NCI-H2196 (cell line): ENCODE measurements at regions not wholly inside any gene's neighbourhood (a gene's known extent, or its start where the extent isn't known, plus 50 kb on each side); places are given as distances from the start of the nearest gene placed in this dataset.
A peak's percentile ranks its signal among the peaks of the same experiment; 100 is the strongest.

ENCODE experiments used
- DNase-seq: peaks from one replicate; lab custom pipeline; 2025; ENCODE audit not compliant: unreplicated experiment; lab: John Stamatoyannopoulos, UW

DNA sequence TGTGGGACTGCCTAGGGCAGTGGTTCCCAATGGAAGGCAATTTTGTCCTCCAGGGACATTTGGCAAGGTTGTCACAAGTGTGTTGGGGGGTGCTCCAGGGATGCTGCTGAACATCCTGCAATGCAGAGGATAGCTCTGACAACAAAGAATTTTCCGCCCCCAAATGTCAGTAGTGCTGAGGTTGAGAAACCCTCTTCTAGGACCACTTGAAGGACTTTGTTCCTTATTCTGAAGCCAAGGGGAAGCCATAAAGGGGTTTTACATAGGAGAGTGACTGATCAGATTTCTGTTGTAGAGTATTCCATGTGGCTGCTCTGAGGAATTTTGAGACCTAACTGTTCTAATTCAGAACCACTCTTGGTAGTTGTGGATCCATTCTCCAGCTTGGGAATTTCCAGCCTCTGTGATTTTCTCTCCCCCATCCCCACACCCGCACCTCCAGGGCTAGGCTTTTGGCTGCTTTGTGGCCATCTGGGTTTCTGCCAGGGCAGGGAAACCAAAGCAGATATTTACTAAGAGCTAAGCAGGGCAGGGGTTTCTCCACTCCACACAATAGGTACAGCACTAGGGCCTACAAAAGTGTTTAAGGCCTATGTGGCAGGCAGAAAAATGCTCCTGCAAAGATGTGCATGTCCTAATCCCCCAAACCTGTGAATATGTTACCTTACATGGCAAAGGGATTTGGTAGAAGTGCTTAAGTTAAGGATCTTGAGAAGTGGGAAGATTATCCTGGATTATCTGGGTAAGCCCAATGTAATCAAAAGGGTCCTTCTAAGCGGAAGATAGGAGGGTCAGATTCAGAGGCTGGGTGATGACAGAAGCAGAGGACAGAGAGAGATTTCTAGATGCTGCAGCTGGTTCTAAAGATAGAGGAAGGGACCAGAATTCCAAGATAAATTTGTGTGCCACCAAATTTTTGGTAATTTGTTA lies 135.4 kb downstream of the TMEM17 start:
- DNase-seq = no peak

- DNase-seq = no peak
These were observed 136.3 kb downstream of the TMEM17 start for GRCh38 chr2:62369541-62370202.

DNA sequence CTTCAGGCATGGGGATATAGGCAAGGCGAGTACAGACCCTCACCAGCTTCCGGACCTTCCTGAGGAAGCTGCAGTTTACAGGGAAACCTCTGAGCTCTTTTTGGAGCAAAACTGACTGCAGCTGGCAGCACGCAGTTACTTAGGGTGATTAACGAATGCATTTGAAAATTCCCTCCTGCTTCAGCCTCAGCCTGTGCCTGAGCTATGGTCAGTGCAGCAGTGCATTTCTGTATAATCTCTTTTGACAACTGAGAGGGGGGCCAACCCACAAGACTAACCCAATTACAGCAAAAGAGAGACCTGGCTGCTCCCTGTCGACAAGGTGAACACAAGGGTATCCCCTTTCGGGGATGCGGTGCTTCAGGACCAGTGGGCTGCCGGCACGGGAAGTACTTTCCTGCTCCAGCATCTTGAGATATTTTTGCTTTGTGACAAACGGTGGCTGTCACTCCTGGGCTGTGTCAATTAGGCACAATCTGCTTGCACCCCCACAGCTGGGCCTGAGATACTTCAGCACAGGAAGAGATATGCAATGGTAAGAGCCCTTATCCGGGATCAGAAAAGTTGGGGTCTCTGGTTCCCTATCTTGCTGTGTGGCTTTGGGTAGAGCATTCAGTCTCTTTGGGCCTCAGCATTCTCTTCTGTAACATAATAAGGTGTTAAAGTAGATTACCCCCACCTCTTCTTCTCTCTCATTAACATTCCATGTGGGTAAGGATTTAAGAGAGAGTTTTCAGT lies 141.0 kb downstream of the TMEM17 start:
- DNase-seq = no peak

DNA sequence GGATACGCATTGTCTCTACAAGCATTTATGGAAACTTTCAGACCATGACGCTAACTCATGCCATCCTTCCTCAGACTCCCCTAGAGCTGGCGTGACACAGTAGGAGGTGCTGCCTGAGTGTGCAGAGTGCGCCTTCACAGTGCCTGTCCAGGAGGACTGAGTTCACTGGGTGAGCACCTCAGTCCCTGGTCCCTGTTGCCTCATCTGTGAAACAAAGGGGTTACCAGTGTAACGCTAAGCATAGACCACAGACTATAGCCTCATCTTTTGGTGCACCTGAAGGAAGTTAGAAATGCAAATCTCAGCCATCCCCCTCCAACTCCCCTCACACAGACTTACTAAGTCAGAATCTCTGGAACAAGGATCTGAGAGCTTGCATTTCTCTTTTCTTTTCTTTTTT lies 142.8 kb downstream of the TMEM17 start:
- no peak for DNase-seq

DNA sequence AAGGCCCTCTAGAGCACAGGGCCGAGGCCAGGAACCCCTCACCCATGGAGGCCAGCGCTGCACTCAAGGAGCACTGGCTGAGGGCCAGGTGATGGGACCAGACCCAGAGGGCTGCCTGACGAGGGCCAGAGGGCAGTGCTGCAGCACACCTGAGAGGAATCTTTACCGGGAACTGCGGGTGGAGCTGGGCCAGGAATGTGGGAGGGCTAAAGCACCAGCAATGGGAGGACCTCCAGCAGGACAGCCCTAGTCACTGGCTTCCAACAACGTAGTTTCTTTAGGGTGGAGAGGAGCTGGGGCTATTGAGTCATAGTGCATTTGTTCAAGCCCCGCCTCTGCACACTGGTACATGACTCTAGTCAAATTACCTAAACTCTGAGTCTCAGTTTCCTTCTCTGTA lies 143.4 kb downstream of the TMEM17 start:
- no peak for DNase-seq

DNA sequence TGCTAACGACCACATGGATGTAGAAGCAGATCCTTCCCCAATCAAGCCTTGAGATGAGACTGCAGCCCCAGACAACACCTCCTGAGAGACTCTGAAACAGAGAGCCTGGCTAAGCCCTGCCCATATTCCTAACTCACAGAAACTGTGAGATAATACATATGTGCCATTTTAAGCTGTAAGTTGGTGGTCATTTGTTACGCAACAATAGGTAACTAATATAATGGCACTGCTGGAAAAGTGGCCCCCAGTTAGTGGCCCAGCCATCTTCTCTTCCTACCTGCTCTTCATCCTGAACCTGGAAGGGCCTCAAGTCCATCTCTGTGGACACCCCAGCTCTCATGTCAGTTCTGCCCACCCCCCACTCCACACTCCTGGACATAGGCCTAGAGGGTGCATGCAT lies 144.0 kb downstream of the TMEM17 start:
- no peak for DNase-seq

GRCh38 chr2:62354771-62355561 lies 151.0 kb downstream of the TMEM17 start:
- no peak for DNase-seq

- DNase-seq = no peak
These were observed 154.0 kb downstream of the TMEM17 start for GRCh38 chr2:62352031-62352430.

DNA sequence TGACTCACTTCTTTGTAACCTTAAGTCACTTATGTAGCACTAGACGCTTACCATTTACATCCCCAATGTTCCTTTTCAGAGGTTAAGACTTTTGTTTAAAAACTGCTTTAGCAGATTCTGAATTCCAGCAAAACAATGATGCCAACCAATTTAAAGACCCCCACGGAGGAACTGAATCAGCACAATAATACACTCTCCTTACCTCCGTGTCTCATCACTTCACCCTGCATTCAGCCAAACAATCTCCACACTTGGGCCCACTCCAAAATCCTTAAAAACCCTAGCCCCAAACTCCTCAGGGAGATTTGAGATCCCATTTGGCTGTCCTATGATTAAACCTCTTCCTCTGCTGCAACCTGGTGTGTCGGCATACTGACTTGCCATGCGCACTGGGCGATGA lies 153.9 kb downstream of the B3GNT2 start:
- DNase-seq = no peak

GRCh38 chr2:62348700-62349099 lies 152.8 kb downstream of the B3GNT2 start:
- DNase-seq = no peak

DNA sequence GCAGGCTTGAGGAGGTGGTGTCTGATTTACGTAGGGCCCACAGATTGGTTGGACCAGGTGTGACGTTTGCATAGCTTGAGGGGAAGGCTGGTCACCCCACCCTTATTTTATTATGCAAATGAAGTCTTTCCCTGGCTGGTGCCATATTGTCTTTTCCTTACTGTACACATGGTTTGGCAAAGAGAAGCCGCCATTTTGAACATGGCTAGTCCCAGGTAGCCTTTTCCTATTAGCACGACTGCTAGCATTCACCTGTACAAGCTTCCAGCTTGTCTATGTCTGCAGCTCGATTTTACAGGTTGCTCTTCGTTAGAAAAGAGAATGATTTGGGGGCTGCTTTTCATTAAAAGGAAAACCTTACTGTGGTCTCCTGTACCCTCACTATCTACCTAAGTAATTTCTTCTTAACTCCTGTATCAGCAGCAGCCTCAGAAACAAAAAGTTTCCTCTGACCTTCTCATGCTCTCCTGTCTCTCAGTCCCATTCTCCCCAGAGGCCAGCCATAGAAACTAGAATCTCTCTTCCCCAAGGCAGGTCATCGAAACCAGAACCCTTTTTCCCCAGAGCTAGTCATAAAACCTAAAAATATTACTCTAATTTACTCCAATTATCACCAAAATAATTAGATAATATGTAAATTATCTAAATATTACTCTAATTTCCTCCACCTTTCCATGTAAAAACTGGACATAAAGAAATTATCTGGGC lies 151.8 kb downstream of the B3GNT2 start:
- no peak for DNase-seq

DNA sequence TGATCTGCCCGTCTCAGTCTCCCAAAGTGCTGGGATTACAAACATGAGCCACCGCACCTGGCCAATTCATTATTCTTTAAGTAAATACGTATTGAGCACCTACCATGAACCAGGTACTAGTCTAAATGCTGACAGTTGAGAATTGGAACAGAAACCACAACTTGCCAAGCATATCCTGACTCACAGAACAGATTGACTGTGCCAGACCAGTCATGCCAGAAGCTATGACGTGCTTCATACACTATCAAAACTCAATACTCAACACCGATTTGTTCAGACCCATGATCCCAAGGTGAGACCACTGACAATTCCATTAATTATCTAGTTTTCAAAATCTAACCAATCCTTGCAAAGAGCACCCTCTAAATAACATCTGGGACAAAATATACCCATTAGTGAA lies 148.6 kb downstream of the B3GNT2 start:
- DNase-seq = no peak

DNA sequence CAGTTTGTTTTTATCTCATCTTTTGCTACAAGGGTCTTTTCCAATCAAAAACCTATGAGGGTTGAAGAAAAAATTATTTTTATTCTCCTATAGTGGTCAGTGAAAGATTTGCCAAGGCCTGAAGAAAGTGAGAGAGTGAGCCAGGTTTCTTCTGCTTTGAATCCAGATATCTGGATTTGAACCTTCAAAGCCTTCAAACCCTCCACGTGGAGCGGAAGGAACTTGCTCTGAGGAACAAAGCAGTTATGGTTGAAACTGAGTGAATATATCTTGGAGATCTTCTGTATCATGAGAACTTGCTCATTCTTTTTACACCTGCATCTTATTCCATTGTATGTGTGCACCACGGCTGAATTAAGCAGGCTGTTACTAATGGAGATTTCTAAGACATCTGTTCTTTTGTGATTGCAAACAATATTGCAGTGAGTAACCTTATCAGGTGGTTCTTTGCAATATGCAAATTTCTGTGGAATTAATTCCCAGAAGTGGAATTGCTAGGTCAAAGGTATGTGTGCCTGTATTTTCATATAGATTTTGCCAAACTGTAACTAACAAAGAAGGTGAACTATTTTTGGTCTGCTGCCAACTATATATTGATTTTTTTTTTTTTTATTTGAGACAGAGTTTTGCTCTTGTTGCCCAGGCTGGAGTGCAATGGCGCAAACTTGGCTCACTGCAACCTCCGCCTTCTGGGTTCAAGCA lies 147.9 kb downstream of the B3GNT2 start:
- no peak for DNase-seq

- DNase-seq = no peak
These were observed 147.3 kb downstream of the B3GNT2 start for GRCh38 chr2:62343206-62343605.

GRCh38 chr2:62340994-62341484 lies 145.1 kb downstream of the B3GNT2 start:
- peak; percentile 37 for DNase-seq

GRCh38 chr2:62339837-62340236 lies 143.9 kb downstream of the B3GNT2 start:
- DNase-seq = no peak

DNA sequence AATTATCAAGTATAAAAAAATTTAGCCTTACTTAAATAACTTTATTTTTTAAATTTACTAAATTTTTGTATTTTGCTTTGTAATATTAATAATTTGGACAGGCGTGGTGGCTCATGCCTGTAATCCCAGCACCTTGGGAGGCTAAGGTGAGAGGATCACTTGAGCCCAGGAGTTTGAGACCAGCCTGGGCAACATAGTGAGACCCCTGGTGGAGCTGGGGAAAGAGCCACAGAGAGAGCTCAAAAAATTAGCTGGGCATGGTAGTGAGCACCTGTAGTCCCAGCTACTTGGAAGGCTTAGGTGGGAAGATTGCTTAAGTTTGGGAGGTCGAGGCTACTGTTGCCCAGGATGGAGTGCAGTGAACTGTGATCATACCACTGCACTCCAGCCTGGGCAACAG lies 143.5 kb downstream of the B3GNT2 start:
- DNase-seq = no peak

DNA sequence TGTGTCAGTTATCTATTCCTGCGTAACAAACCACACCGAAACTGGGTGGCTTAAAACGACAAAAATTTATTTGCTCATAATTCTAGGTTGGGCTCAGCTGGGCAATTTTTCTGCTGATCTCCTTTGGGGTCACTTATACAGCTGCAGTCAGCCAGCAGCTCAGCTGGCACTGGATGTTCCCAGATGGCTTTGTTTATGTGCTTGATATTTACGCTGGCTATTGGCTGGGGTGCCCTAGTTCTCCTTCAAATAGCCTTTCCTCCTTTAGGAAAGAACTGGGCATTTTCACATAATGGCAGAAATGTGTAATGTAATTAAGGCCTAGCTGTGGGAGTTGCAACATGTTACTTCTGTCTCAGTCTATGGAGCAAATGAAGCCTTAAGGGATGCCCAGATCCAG lies 142.2 kb downstream of the B3GNT2 start:
- no peak for DNase-seq

DNA sequence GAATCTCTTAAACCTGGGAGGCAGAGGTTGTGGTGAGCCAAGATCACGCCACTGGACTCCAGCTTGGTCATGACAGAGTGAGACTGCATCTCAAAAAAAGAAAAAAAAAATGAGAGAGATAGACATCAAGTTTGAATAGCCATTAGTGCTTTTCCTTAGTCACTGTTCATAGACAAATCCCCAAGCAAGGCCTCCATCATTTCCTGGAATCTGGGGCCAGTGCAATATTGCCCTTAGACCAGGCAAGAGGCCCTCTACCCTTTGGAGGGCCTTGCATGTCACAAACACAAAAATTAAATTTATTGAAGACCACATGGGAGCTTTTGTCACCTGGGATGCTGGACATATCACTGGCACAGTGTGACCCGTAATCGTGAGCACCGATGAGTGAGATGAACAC lies 141.5 kb downstream of the B3GNT2 start:
- DNase-seq = no peak

- DNase-seq = no peak
These were observed 139.7 kb downstream of the B3GNT2 start for GRCh38 chr2:62335612-62336011.
